ENCODE measurements at regions not wholly inside any gene's neighbourhood (a gene's known extent, or its start where the extent isn't known, plus 50 kb on each side); places are given as distances from the start of the nearest gene placed in this dataset.

GRCh38 chr6:101195588-101195987 is 197.9 kb upstream of the GRIK2 start:
- TF ChIP-seq CTCF (IDR thresholded peaks at IDR 0.05) = no peak
- H3K27ac ChIP-seq (ENCODE audit: low read depth in 1 of 2, low read length in 2 of 2) = no peak overlapping the region
- H3K9me3 ChIP-seq (replicated peaks in 1 of 2; ENCODE audit: control insufficient read depth in 1 of 2, insufficient read depth in 1 of 2, low read length in 2 of 2) = no peaks in the 10 kb centered on the region

GRCh38 chr6:101199441-101199840 is 194.1 kb upstream of the GRIK2 start:
- Mint-ChIP-seq H3K27me3 (ENCODE audit: low read depth in 3 of 3) (no peaks in the 10 kb centered on the region), H3K4me3 (no peak overlapping the region), H3K4me1 (no peaks in the 10 kb centered on the region), H3K27ac (no peak overlapping the region), H3K9me3 (peaks cover 0 to 2% (median 0%) of the 10 kb centered on the region in 7 donors), H3K36me3 (no peaks in the 10 kb centered on the region)
- intact Hi-C loops (cut with micrococcal nuclease) = no loop called here
- H3K27ac ChIP-seq (ENCODE audit: low read depth in 1 of 2, low read length in 2 of 2) = no peak overlapping the region
- H3K4me2 ChIP-seq (replicated peaks; ENCODE audit: extremely low read depth, low read length, poor library complexity, severe bottlenecking) = no peak overlapping the region
- no peaks in the 10 kb centered on the region for H3K9me3 ChIP-seq (replicated peaks in 1 of 2; ENCODE audit: control insufficient read depth in 1 of 2, insufficient read depth in 1 of 2, low read length in 2 of 2)
- no peak for TF ChIP-seq CTCF (IDR thresholded peaks at IDR 0.05)
- no peaks in the 10 kb centered on the region for H4K20me1 ChIP-seq (ENCODE audit: insufficient read depth, low read length)
- DNase-seq = no peak
- no peak overlapping the region for H2AFZ ChIP-seq (ENCODE audit: insufficient read depth, low read depth, low read length, poor library complexity, severe bottlenecking)
- no peaks in the 10 kb centered on the region for H3K36me3 ChIP-seq (replicated peaks in 1 of 2; ENCODE audit: control insufficient read depth in 1 of 2, insufficient read depth in 2 of 2, low read length in 2 of 2)
- H3K27me3 ChIP-seq (ENCODE audit: control insufficient read depth in 2 of 2, insufficient read depth in 2 of 2, low read length in 2 of 2) = no peaks in the 10 kb centered on the region
- H3K79me2 ChIP-seq (ENCODE audit: insufficient read depth, low read length) = no peaks in the 10 kb centered on the region
- H3K9ac ChIP-seq (ENCODE audit: insufficient read depth, low read length, poor library complexity, severe bottlenecking) = no peak overlapping the region
- no peaks in the 10 kb centered on the region for H3K4me1 ChIP-seq (ENCODE audit: control insufficient read depth in 1 of 2, insufficient read depth in 2 of 2, low read length in 2 of 2)
- no peak overlapping the region for H3K4me3 ChIP-seq (replicated peaks in 1 of 3; ENCODE audit: low read depth in 2 of 3, low read length in 3 of 3)

More at GRCh38 chr6:101195588-101195987, 197.9 kb upstream of the GRIK2 start:
- Mint-ChIP-seq H3K4me3 (no peak overlapping the region), H3K27ac (no peak overlapping the region), H3K9me3 (peaks cover 0 to 6% (median 2%) of the 10 kb centered on the region in 7 donors), H3K27me3 (ENCODE audit: low read depth in 3 of 3) (no peaks in the 10 kb centered on the region), H3K36me3 (no peaks in the 10 kb centered on the region), H3K4me1 (no peaks in the 10 kb centered on the region)
- intact Hi-C loops (cut with micrococcal nuclease) = no loop called here
- Histone ChIP-seq H3K4me2 (replicated peaks; ENCODE audit: extremely low read depth, low read length, poor library complexity, severe bottlenecking) (no peak overlapping the region), H2AFZ (ENCODE audit: insufficient read depth, low read depth, low read length, poor library complexity, severe bottlenecking) (no peak overlapping the region), H3K79me2 (ENCODE audit: insufficient read depth, low read length) (no peaks in the 10 kb centered on the region), H3K4me3 (replicated peaks in 1 of 3; ENCODE audit: low read depth in 2 of 3, low read length in 3 of 3) (no peak overlapping the region), H4K20me1 (ENCODE audit: insufficient read depth, low read length) (no peaks in the 10 kb centered on the region), H3K4me1 (ENCODE audit: control insufficient read depth in 1 of 2, insufficient read depth in 2 of 2, low read length in 2 of 2) (no peaks in the 10 kb centered on the region), H3K36me3 (replicated peaks in 1 of 2; ENCODE audit: control insufficient read depth in 1 of 2, insufficient read depth in 2 of 2, low read length in 2 of 2) (no peaks in the 10 kb centered on the region), H3K9ac (ENCODE audit: insufficient read depth, low read length, poor library complexity, severe bottlenecking) (no peak overlapping the region), H3K27me3 (ENCODE audit: control insufficient read depth in 2 of 2, insufficient read depth in 2 of 2, low read length in 2 of 2) (no peaks in the 10 kb centered on the region)
- no peak for DNase-seq

Measured in CD14-positive monocyte (primary cell).